H1 (cell line): ENCODE measurements at regions not wholly inside any gene's neighbourhood (a gene's known extent, or its start where the extent isn't known, plus 50 kb on each side); places are given as distances from the start of the nearest gene placed in this dataset.

Source experiments
- CTCF ChIA-PET: fragments of 300-600 bp; sonication (Branson Sonifier 250); formaldehyde crosslinking; loops from one replicate; lab custom pipeline; 2021; ENCODE audit not compliant: partially characterized antibody; lab: Charles Lee
- POLR2A ChIA-PET: fragments of 300-600 bp; sonication (Branson Sonifier 250); formaldehyde crosslinking; loops from one replicate; lab custom pipeline; 2021; ENCODE audit warnings: inconsistent platforms; ENCODE audit not compliant: partially characterized antibody; lab: Charles Lee
- DNase-seq, 2 experiments: peaks; one replicate each; pipeline versions ENCODE4 v3.0.0 to v3.0.0-alpha.2; 2010 to 2022; ENCODE audit warnings: low spot score in 2 of 2, low read depth in 1 of 2, mixed read lengths in 1 of 2
- FAIRE-seq: peaks from 2 replicates; lab custom pipeline; 2011; peaks lifted over from hg19 to GRCh38; lab: Jason Lieb, UNC
- H2AFZ ChIP-seq: 2 replicates; pipeline ENCODE4 v1.8.1; 2012; ENCODE audit warnings: low read length, inconsistent platforms
- H2AK5ac ChIP-seq: 2 replicates; pipeline ENCODE4 v1.6.1; 2013; ENCODE audit warnings: low read depth, low read length
- H2BK120ac ChIP-seq: replicated peaks from 2 replicates; pipeline ENCODE3; 2013; ENCODE audit warnings: low read depth, low read length, inconsistent platforms
- H2BK12ac ChIP-seq: 2 replicates; pipeline ENCODE4 v1.6.1; 2013; ENCODE audit warnings: low read depth, low read length
- H2BK15ac ChIP-seq: 2 replicates; pipeline ENCODE4 v1.6.1; 2013; ENCODE audit warnings: low read length
- H2BK20ac ChIP-seq: 2 replicates; pipeline ENCODE4 v1.6.1; 2013; ENCODE audit warnings: low read length
- H2BK5ac ChIP-seq: 2 replicates; pipeline ENCODE4 v1.6.1; 2013; ENCODE audit warnings: low read depth, low read length
- H3K14ac ChIP-seq: 2 replicates; pipeline ENCODE4 v1.6.1; 2013; ENCODE audit warnings: inconsistent platforms; ENCODE audit not compliant: insufficient read length
- H3K18ac ChIP-seq: 2 replicates; pipeline ENCODE4 v1.6.1; 2013; ENCODE audit warnings: low read length; ENCODE audit errors: extremely low read depth
- H3K23ac ChIP-seq: 2 replicates; pipeline ENCODE4 v1.6.1; 2013; ENCODE audit warnings: inconsistent platforms; ENCODE audit not compliant: insufficient read length
- H3K23me2 ChIP-seq: 2 replicates; pipeline ENCODE4 v1.6.1; 2013; ENCODE audit warnings: low read depth, low read length
- H3K27ac ChIP-seq: 2 replicates; pipeline ENCODE4 v1.6.1; 2011; ENCODE audit warnings: low read depth, low read length, inconsistent platforms
- H3K27me3 ChIP-seq, 4 experiments: replicated peaks in 1 of 4; 1 replicate in 1 of 4; 2 replicates in 3 of 4; pipeline versions ENCODE4 v1.6.1 to v1.8.1; 2011 to 2013; ENCODE audit warnings: low read length in 3 of 4, mild to moderate bottlenecking in 3 of 4, inconsistent platforms in 2 of 4, mixed read lengths in 2 of 4, moderate library complexity in 1 of 4; ENCODE audit not compliant: control insufficient read depth in 3 of 4, insufficient read depth in 3 of 4; ENCODE audit errors: extremely low read depth in 1 of 4
- H3K36me3 ChIP-seq, 4 experiments: 2 replicates each; pipeline versions ENCODE4 v1.6.1 to v1.8.1; 2011 to 2013; ENCODE audit warnings: mild to moderate bottlenecking in 4 of 4, low read length in 3 of 4, moderate library complexity in 2 of 4, control low read depth in 1 of 4, inconsistent platforms in 1 of 4; ENCODE audit not compliant: insufficient read depth in 4 of 4, control insufficient read depth in 2 of 4
- H3K4ac ChIP-seq: replicated peaks from 2 replicates; pipeline ENCODE3; 2013; ENCODE audit warnings: low read length, low read depth, mixed read lengths, inconsistent platforms; ENCODE audit not compliant: insufficient read length
- H3K4me1 ChIP-seq, 4 experiments: replicated peaks in 1 of 4; 1 replicate in 1 of 4; 2 replicates in 3 of 4; pipeline versions ENCODE4 v1.6.1 to v1.8.1; 2011 to 2013; ENCODE audit warnings: low read length in 3 of 4, inconsistent platforms in 2 of 4, mixed read lengths in 1 of 4; ENCODE audit not compliant: insufficient read depth in 4 of 4, control insufficient read depth in 3 of 4
- H3K4me2 ChIP-seq, 2 experiments: 2 replicates each; pipeline versions ENCODE4 v1.6.1 to v1.8.1; 2011 to 2013; ENCODE audit warnings: low read depth in 2 of 2, low read length in 2 of 2, control low read depth in 1 of 2, inconsistent platforms in 1 of 2, mild to moderate bottlenecking in 1 of 2; ENCODE audit not compliant: insufficient read depth in 1 of 2
- H3K4me3 ChIP-seq, 4 experiments: fragments of 200-600, 300-600 bp in 1 of 4; sonication (generic), shearing (Covaris generic), sonication (Bioruptor Twin) in 1 of 4; 2 replicates each; pipeline versions ENCODE4 v1.5.1 to v1.8.1; 2011 to 2016; ENCODE audit warnings: low read length in 4 of 4, low read depth in 3 of 4, control low read depth in 2 of 4, inconsistent platforms in 2 of 4, mild to moderate bottlenecking in 2 of 4, mixed read lengths in 1 of 4, moderate library complexity in 1 of 4; ENCODE audit not compliant: insufficient read depth in 2 of 4; ENCODE audit errors: extremely low read depth in 1 of 4
- H3K56ac ChIP-seq: replicated peaks from 2 replicates; pipeline ENCODE3; 2013; ENCODE audit warnings: low read depth, mild to moderate bottlenecking, mixed read lengths, low read length, inconsistent platforms; ENCODE audit not compliant: insufficient read length
- H3K79me1 ChIP-seq: 2 replicates; pipeline ENCODE4 v1.6.1; 2013; ENCODE audit warnings: low read depth, low read length, control low read depth
- H3K79me2 ChIP-seq, 2 experiments: 2 replicates each; pipeline versions ENCODE4 v1.6.1 to v1.8.1; 2012 to 2013; ENCODE audit warnings: low read length in 2 of 2, mild to moderate bottlenecking in 2 of 2, inconsistent platforms in 1 of 2; ENCODE audit not compliant: insufficient read depth in 2 of 2, control insufficient read depth in 1 of 2
- H3K9ac ChIP-seq, 4 experiments: replicated peaks in 1 of 4; 1 replicate in 1 of 4; 2 replicates in 3 of 4; pipeline versions ENCODE4 v1.6.1 to v1.8.1; 2011 to 2013; ENCODE audit warnings: low read depth in 3 of 4, low read length in 3 of 4, control low read depth in 2 of 4, mild to moderate bottlenecking in 2 of 4, moderate library complexity in 2 of 4, inconsistent platforms in 1 of 4; ENCODE audit errors: extremely low read depth in 1 of 4
- H3K9me3 ChIP-seq, 2 experiments: 2 replicates each; pipeline versions ENCODE4 v1.6.1 to v1.8.1; 2012 to 2013; ENCODE audit warnings: mild to moderate bottlenecking in 2 of 2, moderate library complexity in 2 of 2, control low read depth in 1 of 2, inconsistent platforms in 1 of 2, low read depth in 1 of 2, low read length in 1 of 2, mixed read lengths in 1 of 2; ENCODE audit not compliant: insufficient read depth in 2 of 2
- H4K20me1 ChIP-seq, 2 experiments: replicated peaks in 1 of 2; 2 replicates each; pipeline versions ENCODE3 to v1.8.1; 2011 to 2013; ENCODE audit warnings: inconsistent platforms in 2 of 2, low read length in 2 of 2, mild to moderate bottlenecking in 1 of 2; ENCODE audit not compliant: insufficient read depth in 2 of 2, control insufficient read depth in 1 of 2
- H4K5ac ChIP-seq: 2 replicates; pipeline ENCODE4 v1.6.1; 2013; ENCODE audit warnings: low read length, low read depth, mixed read lengths, inconsistent platforms; ENCODE audit not compliant: insufficient read length
- H4K8ac ChIP-seq: 2 replicates; pipeline ENCODE4 v1.8.0; 2013; ENCODE audit warnings: mild to moderate bottlenecking, moderate library complexity, low read length, inconsistent platforms; ENCODE audit not compliant: insufficient read depth; ENCODE audit errors: extremely low read depth
- H4K91ac ChIP-seq: replicated peaks from 2 replicates; pipeline ENCODE3; 2013; ENCODE audit warnings: low read length, mixed read lengths, inconsistent platforms; ENCODE audit not compliant: insufficient read length
- BRCA1 ChIP-seq: IDR thresholded peaks from 2 replicates; pipeline ENCODE4 v1.6.1; 2012; ENCODE audit warnings: low read depth, low read length, improper control_type of control experiment
- CTBP2 ChIP-seq: IDR thresholded peaks from 2 replicates; pipeline ENCODE4 v1.7.0; 2011; ENCODE audit warnings: borderline replicate concordance, mild to moderate bottlenecking, moderate library complexity, mixed read lengths, low read length; ENCODE audit not compliant: insufficient read depth, insufficient read length
- EZH2 ChIP-seq: fragments of 200-600 bp; sonication (generic); IDR thresholded peaks from 2 replicates; pipeline ENCODE4 v1.7.1; 2012; ENCODE audit warnings: low read depth, mild to moderate bottlenecking, moderate library complexity, low read length, inconsistent platforms; ENCODE audit not compliant: severe bottlenecking
- HDAC2 ChIP-seq, 2 experiments: fragments of 300-600 bp in 1 of 2; sonication (generic) in 1 of 2; IDR thresholded peaks; 2 replicates each; pipeline ENCODE4 v1.6.1; 2011 to 2012; ENCODE audit warnings: low read depth in 2 of 2, low read length in 2 of 2, mild to moderate bottlenecking in 2 of 2, moderate library complexity in 2 of 2, borderline replicate concordance in 1 of 2, inconsistent platforms in 1 of 2
- POLR2A ChIP-seq, 2 experiments: IDR thresholded peaks; 1 replicate in 1 of 2; 2 replicates in 1 of 2; pipeline ENCODE4 v1.6.1; 2011; ENCODE audit warnings: low read depth in 2 of 2, low read length in 2 of 2, mild to moderate bottlenecking in 2 of 2; ENCODE audit errors: control extremely low read depth in 1 of 2
- SIRT6 ChIP-seq: IDR thresholded peaks from one replicate; pipeline ENCODE4 v1.7.1; 2012; ENCODE audit warnings: low read length, inconsistent platforms
- TBP ChIP-seq: IDR thresholded peaks from 2 replicates; pipeline ENCODE4 v1.6.1; 2011; ENCODE audit warnings: low read depth, low read length, improper control_type of control experiment
- WGBS, 2 experiments: shearing (Covaris generic) in 1 of 2; methylation state at CpG; one replicate each; pipeline versions ENCODE4 v1.1.6 to v1.1.7; 2013 to 2015; ENCODE audit warnings: low lambda C conversion rate in 2 of 2, mixed read lengths in 2 of 2, inconsistent platforms in 1 of 2, low coverage in 1 of 2, missing lambda C conversion rate in 1 of 2; ENCODE audit not compliant: insufficient replicate concordance in 2 of 2, insufficient coverage in 1 of 2, insufficient read length in 1 of 2; ENCODE audit errors: extremely low coverage in 1 of 2, missing lambda C conversion rate in 1 of 2; 5-methylcytosine and 5-hydroxymethylcytosine counted together

- H3K4me2 ChIP-seq, result no peak overlapping the region
- no peaks in the 10 kb centered on the region for H3K36me3 ChIP-seq
- CTCF ChIA-PET, result no interaction called here
- H4K91ac ChIP-seq, result no peak overlapping the region
- H3K14ac ChIP-seq, result no peak overlapping the region
- peaks cover 0 to 2% (median 0%) of the 10 kb centered on the region in 4 experiments; a peak in 1 of 7 replicates for H3K4me1 ChIP-seq
- no peaks in the 10 kb centered on the region for H3K79me2 ChIP-seq
- H4K20me1 ChIP-seq, result no peaks in the 10 kb centered on the region
- no peak overlapping the region for H2BK5ac ChIP-seq
- no peak overlapping the region for H2BK12ac ChIP-seq
- no peak overlapping the region for H2BK15ac ChIP-seq
- H3K56ac ChIP-seq, result no peak overlapping the region
- no peak overlapping the region for H4K8ac ChIP-seq
- no peaks in the 10 kb centered on the region for H3K79me1 ChIP-seq
- no peak overlapping the region for H3K9ac ChIP-seq
- H3K9me3 ChIP-seq, result no peaks in the 10 kb centered on the region
- 68% methylated on average over 1 of the region's 1 CpG; no CpG with 5 or more reads in 1 of the 2 experiments for WGBS, 2 experiments
- H3K18ac ChIP-seq, result no peak overlapping the region
- no peaks in the 10 kb centered on the region for H3K23me2 ChIP-seq
- H3K27ac ChIP-seq, result no peak overlapping the region
- POLR2A ChIA-PET, result no interaction called here
- TF ChIP-seq CTBP2, result no peak
- TF ChIP-seq HDAC2 (IDR thresholded peaks at IDR 0.05; ENCODE audit: borderline replicate concordance in 1 of 2, low read depth in 2 of 2, low read length in 2 of 2), result no peak
- no peak for TF ChIP-seq BRCA1
- no peak for TF ChIP-seq TBP
- TF ChIP-seq EZH2, result no peak
- no peak for TF ChIP-seq POLR2A (IDR thresholded peaks at IDR 0.05; ENCODE audit: control extremely low read depth in 1 of 2, low read depth in 2 of 2, low read length in 2 of 2)
- no peak for TF ChIP-seq SIRT6
- H2AFZ ChIP-seq, result no peak overlapping the region
- H2AK5ac ChIP-seq, result no peak overlapping the region
- no peak overlapping the region for H3K4me3 ChIP-seq
- H2BK120ac ChIP-seq, result no peak overlapping the region
- no peaks in the 10 kb centered on the region for H3K27me3 ChIP-seq
- H3K4ac ChIP-seq, result no peak overlapping the region
- no peak overlapping the region for H3K23ac ChIP-seq
- DNase-seq (no peak), FAIRE-seq (no peak)
- no peak overlapping the region for H2BK20ac ChIP-seq
- H4K5ac ChIP-seq, result no peak overlapping the region
These were observed 1657.4 kb upstream of the IGFBP7 start for GRCh38 chr4:58767598-58767997.
